ENCODE measurements at regions not wholly inside any gene's neighbourhood (a gene's known extent, or its start where the extent isn't known, plus 50 kb on each side); places are given as distances from the start of the nearest gene placed in this dataset.
A peak's percentile ranks its signal among the peaks of the same experiment; 100 is the strongest.

DNA sequence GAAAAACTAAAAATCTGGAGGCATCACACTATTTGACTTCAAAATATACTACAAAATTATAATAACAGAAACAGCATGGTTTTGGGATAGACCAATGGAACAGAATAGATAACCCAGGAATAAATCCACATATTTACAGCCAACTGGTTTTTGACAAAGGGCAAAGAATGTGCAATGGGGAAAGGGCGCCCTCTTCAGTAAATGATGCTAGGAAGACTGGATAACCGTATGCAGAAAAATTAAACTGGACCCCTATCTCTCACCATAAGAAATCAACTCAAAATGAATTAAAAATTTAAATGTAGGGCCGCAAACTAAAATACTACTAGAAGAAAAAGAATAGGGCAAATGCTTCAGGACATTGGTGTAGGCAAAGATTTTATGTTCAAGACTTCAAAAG, 440.5 kb upstream of the SGCG start:
- H3K27ac ChIP-seq (ENCODE audit: low read length): no peak overlapping the region
- H3K4me1 ChIP-seq (ENCODE audit: insufficient read depth, low read length): no peaks in the 10 kb centered on the region
- no peak overlapping the region for H3K4me2 ChIP-seq (ENCODE audit: low read length)
- intact Hi-C loops (cut with micrococcal nuclease): no loop called here
- no peak overlapping the region for H3K9ac ChIP-seq (ENCODE audit: low read length)
- no peaks in the 10 kb centered on the region for H3F3A ChIP-seq (ENCODE audit: low read length, unreplicated experiment)
- DNase-seq (peak; percentile 3), ATAC-seq (no peak)
- ChIA-PET POLR2A (ENCODE audit: unreplicated experiment) (no interaction called here), CTCF (no interaction called here)
- no peak overlapping the region for H2AFZ ChIP-seq (ENCODE audit: low read length)
- no peaks in the 10 kb centered on the region; the same call in 1 of the 2 replicates for H3K27me3 ChIP-seq (ENCODE audit: low read length)
- no peak overlapping the region for H3K4me3 ChIP-seq (ENCODE audit: low read length)
- no peaks in the 10 kb centered on the region for H3K79me2 ChIP-seq (ENCODE audit: low read length)
- no peaks in the 10 kb centered on the region for H3K36me3 ChIP-seq (ENCODE audit: low read depth, low read length)
- no peaks in the 10 kb centered on the region for H3K9me3 ChIP-seq (ENCODE audit: low read length)
- H3K9me2 ChIP-seq (replicated peaks; ENCODE audit: low read length): no peaks in the 10 kb centered on the region
- BruUV-seq (replicated peaks): no TSS peak
- no peaks in the 10 kb centered on the region for H4K20me1 ChIP-seq (ENCODE audit: low read length)
- TF ChIP-seq EZH2phosphoT487 (IDR thresholded peaks at IDR 0.05; ENCODE audit: borderline replicate concordance, low read length) (no peak), CTCF (conservative IDR thresholded peaks at IDR 0.05; ENCODE audit: low read depth, low read length) (peak; percentile 26; the same call in 1 of the 2 replicates), EZH2 (IDR thresholded peaks at IDR 0.05; ENCODE audit: low read length, unreplicated experiment) (no peak)

DNA sequence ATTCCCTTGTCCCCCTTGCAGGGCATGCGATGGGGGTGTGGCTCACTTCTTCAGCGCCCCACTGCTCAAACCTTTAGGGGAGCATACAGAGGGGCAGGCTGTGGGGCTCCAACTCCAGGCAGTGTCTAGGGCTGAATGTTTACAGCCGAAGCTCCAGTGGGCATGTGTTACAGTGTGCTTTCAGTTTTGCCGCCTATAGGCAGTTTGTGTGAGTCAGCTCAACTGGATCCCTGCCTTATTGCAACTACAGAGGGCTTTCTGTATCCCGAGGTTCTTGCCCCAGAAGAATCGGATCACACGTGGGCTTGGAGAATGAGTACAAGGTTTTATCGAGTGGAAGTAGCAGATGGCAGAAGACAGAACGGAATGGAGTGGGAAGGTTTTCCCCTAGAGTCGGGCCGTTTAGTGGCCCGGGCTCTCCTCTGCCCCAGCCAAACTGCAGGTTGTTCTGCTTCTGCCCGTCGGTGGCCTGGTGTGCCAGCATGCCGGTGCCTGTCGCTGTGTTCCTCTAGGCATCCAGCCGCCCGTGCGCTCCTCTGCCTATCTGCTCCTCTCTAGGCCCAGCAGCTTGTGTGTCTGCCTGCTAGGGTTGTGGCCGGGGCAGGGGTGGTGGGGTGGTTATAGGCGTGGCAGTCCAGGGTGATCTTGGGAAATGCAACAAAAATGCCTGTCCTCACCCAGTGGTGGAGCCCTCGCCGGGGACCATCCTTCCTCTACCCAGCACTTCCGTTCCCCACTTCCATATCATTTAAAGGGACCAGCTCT, 435.9 kb upstream of the SGCG start:
- intact Hi-C loops (cut with micrococcal nuclease): no loop called here
- H4K20me1 ChIP-seq (ENCODE audit: low read length): no peaks in the 10 kb centered on the region
- no peaks in the 10 kb centered on the region for H3K27me3 ChIP-seq (ENCODE audit: low read length)
- H3F3A ChIP-seq (ENCODE audit: low read length, unreplicated experiment): no peaks in the 10 kb centered on the region
- H3K4me2 ChIP-seq (ENCODE audit: low read length): no peak overlapping the region
- H3K79me2 ChIP-seq (ENCODE audit: low read length): no peaks in the 10 kb centered on the region
- TF ChIP-seq EZH2phosphoT487 (IDR thresholded peaks at IDR 0.05; ENCODE audit: borderline replicate concordance, low read length) (no peak), CTCF (conservative IDR thresholded peaks at IDR 0.05; ENCODE audit: low read depth, low read length) (no peak), EZH2 (IDR thresholded peaks at IDR 0.05; ENCODE audit: low read length, unreplicated experiment) (no peak)
- H2AFZ ChIP-seq (ENCODE audit: low read length): no peak overlapping the region
- ChIA-PET POLR2A (ENCODE audit: unreplicated experiment) (no interaction called here), CTCF (no interaction called here)
- H3K9me3 ChIP-seq (ENCODE audit: low read length): no peaks in the 10 kb centered on the region
- no peak overlapping the region for H3K4me3 ChIP-seq (ENCODE audit: low read length)
- no peak overlapping the region for H3K9ac ChIP-seq (ENCODE audit: low read length)
- H3K9me2 ChIP-seq (replicated peaks; ENCODE audit: low read length): no peaks in the 10 kb centered on the region
- ATAC-seq (no peak), DNase-seq (no peak)
- H3K27ac ChIP-seq (ENCODE audit: low read length): no peak overlapping the region
- H3K4me1 ChIP-seq (ENCODE audit: insufficient read depth, low read length): no peaks in the 10 kb centered on the region
- no peaks in the 10 kb centered on the region for H3K36me3 ChIP-seq (ENCODE audit: low read depth, low read length)
- BruUV-seq (replicated peaks): no TSS peak

- H3K4me1 ChIP-seq (ENCODE audit: insufficient read depth, low read length): no peaks in the 10 kb centered on the region
- H3K27ac ChIP-seq (ENCODE audit: low read length): no peak overlapping the region
- DNase-seq (no peak), ATAC-seq (no peak)
- BruUV-seq (replicated peaks): no TSS peak
- POLR2A ChIA-PET (ENCODE audit: unreplicated experiment): no interaction called here
- H4K20me1 ChIP-seq (ENCODE audit: low read length): no peaks in the 10 kb centered on the region
- H3K9ac ChIP-seq (ENCODE audit: low read length): no peak overlapping the region
- H3K4me3 ChIP-seq (ENCODE audit: low read length): no peak overlapping the region
- no peak overlapping the region for H2AFZ ChIP-seq (ENCODE audit: low read length)
- no peaks in the 10 kb centered on the region for H3K36me3 ChIP-seq (ENCODE audit: low read depth, low read length)
- H3K9me2 ChIP-seq (replicated peaks; ENCODE audit: low read length): no peaks in the 10 kb centered on the region
- CTCF ChIA-PET: no interaction called here
- no peaks in the 10 kb centered on the region for H3K27me3 ChIP-seq (ENCODE audit: low read length)
- no peaks in the 10 kb centered on the region for H3K9me3 ChIP-seq (ENCODE audit: low read length)
- H3K79me2 ChIP-seq (ENCODE audit: low read length): no peaks in the 10 kb centered on the region
- H3F3A ChIP-seq (ENCODE audit: low read length, unreplicated experiment): no peaks in the 10 kb centered on the region
- no peak overlapping the region for H3K4me2 ChIP-seq (ENCODE audit: low read length)
- intact Hi-C loops (cut with micrococcal nuclease): no loop called here
- TF ChIP-seq EZH2 (IDR thresholded peaks at IDR 0.05; ENCODE audit: low read length, unreplicated experiment): no peak
- TF ChIP-seq EZH2phosphoT487 (IDR thresholded peaks at IDR 0.05; ENCODE audit: borderline replicate concordance, low read length): no peak
These were observed 431.8 kb upstream of the SGCG start for GRCh38 chr13:22748866-22749577.
